ENCODE measurements at regions not wholly inside any gene's neighbourhood (a gene's known extent, or its start where the extent isn't known, plus 50 kb on each side); places are given as distances from the start of the nearest gene placed in this dataset.
A peak's percentile ranks its signal among the peaks of the same experiment; 100 is the strongest.

GRCh38 chr16:86893506-86893905, 315.2 kb downstream of the FOXL1 start:
- intact Hi-C loops (cut with DNase I), result no loop called here
- no peak overlapping the region for H3K4me3 ChIP-seq (ENCODE audit: low read length in 2 of 2)
- no peaks in the 10 kb centered on the region for H3K27me3 ChIP-seq (ENCODE audit: control insufficient read depth in 1 of 2, insufficient read depth in 2 of 2, low read length in 1 of 2)
- H3K36me3 ChIP-seq (ENCODE audit: control insufficient read depth in 1 of 2, insufficient read depth in 2 of 2, low read length in 1 of 2), result no peaks in the 10 kb centered on the region
- H3K9me3 ChIP-seq (ENCODE audit: control insufficient read depth, low read length), result no peaks in the 10 kb centered on the region
- H3K27ac ChIP-seq (ENCODE audit: low read depth in 1 of 2, low read length in 2 of 2), result no peak overlapping the region
- H3K4me1 ChIP-seq (ENCODE audit: control insufficient read depth in 1 of 2, insufficient read depth in 2 of 2, low read length in 2 of 2), result no peaks in the 10 kb centered on the region
- no peak for ATAC-seq (ENCODE audit: low FRiP score)
- peak in 1 of 2 donors; percentile 12 for DNase-seq
- WGBS, 2 donors, result 90 to 91% methylated on average over 10 of the region's 10 CpGs

- intact Hi-C loops (cut with DNase I), result no loop called here
- Histone ChIP-seq H3K36me3 (ENCODE audit: control insufficient read depth in 1 of 2, insufficient read depth in 2 of 2, low read length in 1 of 2) (no peaks in the 10 kb centered on the region), H3K4me1 (ENCODE audit: control insufficient read depth in 1 of 2, insufficient read depth in 2 of 2, low read length in 2 of 2) (no peaks in the 10 kb centered on the region), H3K27ac (ENCODE audit: low read depth in 1 of 2, low read length in 2 of 2) (no peak overlapping the region), H3K9me3 (ENCODE audit: control insufficient read depth, low read length) (no peaks in the 10 kb centered on the region), H3K27me3 (ENCODE audit: control insufficient read depth in 1 of 2, insufficient read depth in 2 of 2, low read length in 1 of 2) (no peaks in the 10 kb centered on the region), H3K4me3 (ENCODE audit: low read length in 2 of 2) (no peak overlapping the region)
- DNase-seq (peak in 1 of 2 donors; percentile 18), ATAC-seq (ENCODE audit: low FRiP score) (no peak)
- 93 to 94% methylated on average over 24 of the region's 24 CpGs for WGBS, 2 donors
Observed at GRCh38 chr16:86894029-86894567, 315.7 kb downstream of the FOXL1 start.

GRCh38 chr16:86894925-86895324, 316.6 kb downstream of the FOXL1 start:
- Histone ChIP-seq H3K4me3 (ENCODE audit: low read length in 2 of 2) (no peak overlapping the region), H3K4me1 (ENCODE audit: control insufficient read depth in 1 of 2, insufficient read depth in 2 of 2, low read length in 2 of 2) (no peaks in the 10 kb centered on the region), H3K27ac (ENCODE audit: low read depth in 1 of 2, low read length in 2 of 2) (no peak overlapping the region), H3K36me3 (ENCODE audit: control insufficient read depth in 1 of 2, insufficient read depth in 2 of 2, low read length in 1 of 2) (no peaks in the 10 kb centered on the region), H3K9me3 (ENCODE audit: control insufficient read depth, low read length) (no peaks in the 10 kb centered on the region), H3K27me3 (ENCODE audit: control insufficient read depth in 1 of 2, insufficient read depth in 2 of 2, low read length in 1 of 2) (no peaks in the 10 kb centered on the region)
- 86 to 89% methylated on average over 15 of the region's 15 CpGs for whole genome bisulfite sequencing, 2 donors
- no peak for ATAC-seq (ENCODE audit: low FRiP score)
- intact Hi-C loops (cut with DNase I), result no loop called here
- peak in 1 of 2 donors; percentile 14 for DNase-seq

GRCh38 chr16:86895606-86896005, 317.3 kb downstream of the FOXL1 start:
- H3K27me3 ChIP-seq (ENCODE audit: control insufficient read depth in 1 of 2, insufficient read depth in 2 of 2, low read length in 1 of 2), result no peaks in the 10 kb centered on the region
- 80 to 88% methylated on average over 11 of the region's 11 CpGs for WGBS, 2 donors
- intact Hi-C loops (cut with DNase I), result no loop called here

GRCh38 chr16:86896976-86897375, 318.6 kb downstream of the FOXL1 start:
- 96 to 97% methylated on average over 9 of the region's 9 CpGs for WGBS, 2 donors
- intact Hi-C loops (cut with DNase I), result no loop called here
- no peaks in the 10 kb centered on the region for H3K27me3 ChIP-seq (ENCODE audit: control insufficient read depth in 1 of 2, insufficient read depth in 2 of 2, low read length in 1 of 2)

More at GRCh38 chr16:86895606-86896005, 317.3 kb downstream of the FOXL1 start:
- H3K4me1 ChIP-seq (ENCODE audit: control insufficient read depth in 1 of 2, insufficient read depth in 2 of 2, low read length in 2 of 2), result no peaks in the 10 kb centered on the region
- ATAC-seq (ENCODE audit: low FRiP score) (no peak), DNase-seq (peak in 1 of 2 donors; percentile 25)
- no peaks in the 10 kb centered on the region for H3K36me3 ChIP-seq (ENCODE audit: control insufficient read depth in 1 of 2, insufficient read depth in 2 of 2, low read length in 1 of 2)
- no peak overlapping the region for H3K27ac ChIP-seq (ENCODE audit: low read depth in 1 of 2, low read length in 2 of 2)
- H3K4me3 ChIP-seq (ENCODE audit: low read length in 2 of 2), result no peak overlapping the region
- no peaks in the 10 kb centered on the region for H3K9me3 ChIP-seq (ENCODE audit: control insufficient read depth, low read length)

GRCh38 chr16:86897486-86897885, 319.1 kb downstream of the FOXL1 start:
- intact Hi-C loops (cut with DNase I), result no loop called here
- H3K9me3 ChIP-seq (ENCODE audit: control insufficient read depth, low read length), result no peaks in the 10 kb centered on the region
- H3K27ac ChIP-seq (ENCODE audit: low read depth in 1 of 2, low read length in 2 of 2), result no peak overlapping the region
- H3K4me1 ChIP-seq (ENCODE audit: control insufficient read depth in 1 of 2, insufficient read depth in 2 of 2, low read length in 2 of 2), result no peaks in the 10 kb centered on the region
- no peak for ATAC-seq (ENCODE audit: low FRiP score)
- WGBS, 2 donors, result 95 to 96% methylated on average over 11 of the region's 11 CpGs
- peak in 1 of 2 donors; percentile 19 for DNase-seq
- H3K4me3 ChIP-seq (ENCODE audit: low read length in 2 of 2), result no peak overlapping the region
- H3K36me3 ChIP-seq (ENCODE audit: control insufficient read depth in 1 of 2, insufficient read depth in 2 of 2, low read length in 1 of 2), result no peaks in the 10 kb centered on the region
- no peaks in the 10 kb centered on the region for H3K27me3 ChIP-seq (ENCODE audit: control insufficient read depth in 1 of 2, insufficient read depth in 2 of 2, low read length in 1 of 2)

More at GRCh38 chr16:86896976-86897375, 318.6 kb downstream of the FOXL1 start:
- no peaks in the 10 kb centered on the region for H3K4me1 ChIP-seq (ENCODE audit: control insufficient read depth in 1 of 2, insufficient read depth in 2 of 2, low read length in 2 of 2)
- DNase-seq (peak in 1 of 2 donors; percentile 9), ATAC-seq (ENCODE audit: low FRiP score) (no peak)
- H3K4me3 ChIP-seq (ENCODE audit: low read length in 2 of 2), result no peak overlapping the region
- no peak overlapping the region for H3K27ac ChIP-seq (ENCODE audit: low read depth in 1 of 2, low read length in 2 of 2)
- H3K36me3 ChIP-seq (ENCODE audit: control insufficient read depth in 1 of 2, insufficient read depth in 2 of 2, low read length in 1 of 2), result no peaks in the 10 kb centered on the region
- no peaks in the 10 kb centered on the region for H3K9me3 ChIP-seq (ENCODE audit: control insufficient read depth, low read length)

GRCh38 chr16:86898386-86898785, 320.0 kb downstream of the FOXL1 start:
- no peak overlapping the region for H3K4me3 ChIP-seq (ENCODE audit: low read length in 2 of 2)
- H3K27ac ChIP-seq (ENCODE audit: low read depth in 1 of 2, low read length in 2 of 2), result no peak overlapping the region
- no peaks in the 10 kb centered on the region for H3K36me3 ChIP-seq (ENCODE audit: control insufficient read depth in 1 of 2, insufficient read depth in 2 of 2, low read length in 1 of 2)
- no peak for ATAC-seq (ENCODE audit: low FRiP score)
- WGBS, 2 donors, result 94 to 95% methylated on average over 5 of the region's 5 CpGs
- H3K27me3 ChIP-seq (ENCODE audit: control insufficient read depth in 1 of 2, insufficient read depth in 2 of 2, low read length in 1 of 2), result no peaks in the 10 kb centered on the region
- peak in 1 of 2 donors; percentile 29 for DNase-seq
- intact Hi-C loops (cut with DNase I), result no loop called here
- no peaks in the 10 kb centered on the region for H3K9me3 ChIP-seq (ENCODE audit: control insufficient read depth, low read length)
- no peaks in the 10 kb centered on the region for H3K4me1 ChIP-seq (ENCODE audit: control insufficient read depth in 1 of 2, insufficient read depth in 2 of 2, low read length in 2 of 2)

GRCh38 chr16:86899151-86899550, 320.8 kb downstream of the FOXL1 start:
- Histone ChIP-seq H3K4me1 (ENCODE audit: control insufficient read depth in 1 of 2, insufficient read depth in 2 of 2, low read length in 2 of 2) (no peaks in the 10 kb centered on the region), H3K27me3 (ENCODE audit: control insufficient read depth in 1 of 2, insufficient read depth in 2 of 2, low read length in 1 of 2) (no peaks in the 10 kb centered on the region), H3K36me3 (ENCODE audit: control insufficient read depth in 1 of 2, insufficient read depth in 2 of 2, low read length in 1 of 2) (no peaks in the 10 kb centered on the region), H3K9me3 (ENCODE audit: control insufficient read depth, low read length) (no peaks in the 10 kb centered on the region), H3K4me3 (ENCODE audit: low read length in 2 of 2) (no peak overlapping the region), H3K27ac (ENCODE audit: low read depth in 1 of 2, low read length in 2 of 2) (no peak overlapping the region)
- 61 to 67% methylated on average over 6 of the region's 6 CpGs for WGBS, 2 donors
- ATAC-seq (ENCODE audit: low FRiP score) (no peak), DNase-seq (peak in 1 of 2 donors; percentile 12)
- intact Hi-C loops (cut with DNase I), result no loop called here

GRCh38 chr16:86899757-86900156, 321.4 kb downstream of the FOXL1 start:
- Histone ChIP-seq H3K27ac (ENCODE audit: low read depth in 1 of 2, low read length in 2 of 2) (no peak overlapping the region), H3K4me1 (ENCODE audit: control insufficient read depth in 1 of 2, insufficient read depth in 2 of 2, low read length in 2 of 2) (no peaks in the 10 kb centered on the region), H3K36me3 (ENCODE audit: control insufficient read depth in 1 of 2, insufficient read depth in 2 of 2, low read length in 1 of 2) (no peaks in the 10 kb centered on the region), H3K27me3 (ENCODE audit: control insufficient read depth in 1 of 2, insufficient read depth in 2 of 2, low read length in 1 of 2) (no peaks in the 10 kb centered on the region), H3K9me3 (ENCODE audit: control insufficient read depth, low read length) (no peaks in the 10 kb centered on the region), H3K4me3 (ENCODE audit: low read length in 2 of 2) (no peak overlapping the region)
- no peak for ATAC-seq (ENCODE audit: low FRiP score)
- 77 to 78% methylated on average over 4 of the region's 4 CpGs for WGBS, 2 donors
- no peak for DNase-seq
- intact Hi-C loops (cut with DNase I), result no loop called here

Measured in aorta (tissue), 5 donors.